ENCODE measurements at regions not wholly inside any gene's neighbourhood (a gene's known extent, or its start where the extent isn't known, plus 50 kb on each side); places are given as distances from the start of the nearest gene placed in this dataset.

DNA sequence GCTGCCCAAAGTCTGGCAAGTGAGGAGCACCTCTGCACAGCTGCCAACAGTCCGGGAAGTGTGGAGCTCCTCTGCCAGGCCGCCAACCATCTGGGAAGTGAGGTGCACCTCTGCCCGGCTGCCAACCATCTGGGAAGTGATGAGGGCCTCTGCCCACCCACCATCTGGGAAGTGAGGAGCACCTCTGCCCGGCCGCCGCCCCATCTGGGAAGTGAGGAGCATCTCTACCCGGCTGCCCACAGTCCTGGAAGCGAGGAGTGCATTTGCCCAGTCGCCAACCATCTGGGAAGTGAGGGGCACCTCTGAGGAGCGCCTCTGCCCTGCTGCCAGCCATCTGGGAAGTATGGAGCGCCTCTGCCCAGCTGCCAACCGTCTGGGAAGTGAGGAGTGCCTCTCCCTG, 893.7 kb downstream of the TYW1 start:
- CTCF ChIA-PET = no interaction called here
- no peak overlapping the region for H3K4me3 ChIP-seq (ENCODE audit: low read depth, low read length)
- no peak for DNase-seq (ENCODE audit: low read depth, low spot score)
- POLR2A ChIA-PET = no interaction called here
- TF ChIP-seq, protein P1, sequence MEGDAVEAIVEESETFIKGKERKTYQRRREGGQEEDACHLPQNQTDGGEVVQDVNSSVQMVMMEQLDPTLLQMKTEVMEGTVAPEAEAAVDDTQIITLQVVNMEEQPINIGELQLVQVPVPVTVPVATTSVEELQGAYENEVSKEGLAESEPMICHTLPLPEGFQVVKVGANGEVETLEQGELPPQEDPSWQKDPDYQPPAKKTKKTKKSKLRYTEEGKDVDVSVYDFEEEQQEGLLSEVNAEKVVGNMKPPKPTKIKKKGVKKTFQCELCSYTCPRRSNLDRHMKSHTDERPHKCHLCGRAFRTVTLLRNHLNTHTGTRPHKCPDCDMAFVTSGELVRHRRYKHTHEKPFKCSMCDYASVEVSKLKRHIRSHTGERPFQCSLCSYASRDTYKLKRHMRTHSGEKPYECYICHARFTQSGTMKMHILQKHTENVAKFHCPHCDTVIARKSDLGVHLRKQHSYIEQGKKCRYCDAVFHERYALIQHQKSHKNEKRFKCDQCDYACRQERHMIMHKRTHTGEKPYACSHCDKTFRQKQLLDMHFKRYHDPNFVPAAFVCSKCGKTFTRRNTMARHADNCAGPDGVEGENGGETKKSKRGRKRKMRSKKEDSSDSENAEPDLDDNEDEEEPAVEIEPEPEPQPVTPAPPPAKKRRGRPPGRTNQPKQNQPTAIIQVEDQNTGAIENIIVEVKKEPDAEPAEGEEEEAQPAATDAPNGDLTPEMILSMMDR (IDR thresholded peaks at IDR 0.05; ENCODE audit: insufficient read depth, low read length, missing control alignments) = no peak

DNA sequence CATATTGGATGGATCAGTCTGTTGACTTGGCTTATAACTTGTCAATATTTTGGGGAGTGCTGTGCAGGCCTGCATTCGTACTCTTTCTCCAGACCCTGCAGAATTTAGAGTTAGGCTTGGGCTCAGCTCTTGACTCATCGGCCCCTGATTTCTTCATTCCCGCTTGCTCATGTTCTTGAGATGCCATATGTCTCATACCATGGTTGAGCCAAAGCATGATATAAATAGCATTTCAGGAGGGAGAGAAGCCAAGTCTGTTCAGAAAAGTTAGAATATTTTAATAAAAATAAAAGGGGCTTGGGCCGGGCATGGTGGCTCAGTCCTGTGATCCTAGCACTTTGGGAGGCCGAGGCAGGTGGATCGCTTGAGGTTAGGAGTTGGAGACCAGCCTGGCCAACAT, 898.1 kb downstream of the TYW1 start:
- CTCF ChIA-PET = no interaction called here
- H3K4me3 ChIP-seq (ENCODE audit: low read depth, low read length) = no peak overlapping the region
- DNase-seq (ENCODE audit: low read depth, low spot score) = no peak
- TF ChIP-seq, protein P1 (IDR thresholded peaks at IDR 0.05; ENCODE audit: insufficient read depth, low read length, missing control alignments) = no peak
- POLR2A ChIA-PET = no interaction called here

DNA sequence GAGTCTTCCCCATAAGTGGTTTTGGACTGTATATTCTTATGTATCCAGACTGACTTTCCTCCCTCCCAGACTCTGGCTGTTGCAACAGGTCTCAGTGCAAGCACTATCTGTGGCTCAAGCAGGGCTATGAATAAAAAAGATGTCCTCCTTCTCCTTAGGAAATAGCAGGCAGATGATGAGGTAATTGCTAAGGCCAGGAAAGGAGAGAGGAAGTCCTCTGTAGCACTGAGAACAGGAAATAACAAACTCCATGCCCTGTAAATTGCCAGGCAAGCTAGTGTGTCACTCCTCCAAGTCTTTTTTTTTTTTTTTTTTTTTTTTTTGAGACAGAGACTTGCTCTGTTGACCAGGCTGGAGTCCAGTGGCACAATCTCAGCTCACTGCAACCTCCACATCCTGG, 900.1 kb downstream of the TYW1 start:
- no peak for DNase-seq (ENCODE audit: low read depth, low spot score)
- ChIA-PET CTCF (no interaction called here), POLR2A (no interaction called here)
- H3K4me3 ChIP-seq (ENCODE audit: low read depth, low read length) = no peak overlapping the region
- TF ChIP-seq, protein P1 (IDR thresholded peaks at IDR 0.05; ENCODE audit: insufficient read depth, low read length, missing control alignments) = no peak

DNA sequence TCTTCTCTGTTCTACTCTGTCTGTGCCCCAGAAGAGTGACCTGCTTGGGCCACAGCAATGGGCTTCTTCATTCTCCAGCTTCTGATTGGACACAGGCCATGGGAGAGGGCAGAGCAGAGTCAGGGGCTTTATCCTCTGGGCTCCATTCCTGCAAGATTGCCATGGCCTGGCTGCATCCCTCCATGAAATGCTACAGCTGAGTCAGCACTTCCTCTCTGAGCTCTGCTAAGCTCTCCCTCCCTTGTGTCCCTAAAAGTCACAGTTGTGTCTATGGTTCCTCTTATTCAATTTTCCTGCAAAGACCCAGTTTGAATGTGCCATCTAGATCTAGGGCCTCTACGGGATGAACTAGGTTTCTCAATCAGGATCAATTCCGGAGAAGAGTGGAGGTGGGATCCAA, 903.8 kb downstream of the TYW1 start:
- no peak for DNase-seq (ENCODE audit: low read depth, low spot score)
- no peak overlapping the region for H3K4me3 ChIP-seq (ENCODE audit: low read depth, low read length)
- CTCF ChIA-PET = no interaction called here
- POLR2A ChIA-PET = no interaction called here
- TF ChIP-seq, protein P1 (IDR thresholded peaks at IDR 0.05; ENCODE audit: insufficient read depth, low read length, missing control alignments) = no peak

DNA sequence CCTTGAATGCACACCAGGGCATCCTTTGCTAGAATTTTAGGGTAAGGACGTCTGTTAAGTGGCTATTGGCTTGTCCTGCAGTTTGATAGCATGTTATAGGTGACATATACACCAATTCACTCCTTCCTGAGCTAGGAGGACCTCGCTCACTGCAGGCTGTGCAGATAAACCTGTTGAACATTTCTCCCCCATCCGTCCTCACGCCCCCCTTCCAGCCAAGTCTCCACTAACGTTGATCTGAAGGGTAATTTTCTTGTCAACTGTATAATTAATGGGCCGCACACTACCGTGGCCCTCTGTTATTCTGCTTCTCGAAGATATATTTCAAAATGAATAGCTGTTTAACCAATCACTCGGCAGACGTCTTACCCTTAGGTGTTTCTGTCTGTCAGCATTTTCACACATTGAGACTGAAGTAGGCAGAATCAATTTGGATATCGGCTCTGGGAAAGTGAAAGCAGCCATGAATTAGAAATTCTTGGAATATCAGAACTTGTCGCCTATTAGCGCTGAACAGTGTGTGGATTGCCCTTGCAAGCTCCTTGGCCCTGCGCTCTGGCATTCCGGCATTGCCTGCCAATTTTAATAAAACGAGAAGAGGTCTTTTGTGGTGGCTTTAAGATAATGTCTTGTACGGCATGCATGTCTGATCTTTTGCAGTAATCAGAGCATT, 905.3 kb downstream of the TYW1 start:
- ChIA-PET POLR2A (no interaction called here), CTCF (no interaction called here)
- TF ChIP-seq, protein P1 (IDR thresholded peaks at IDR 0.05; ENCODE audit: insufficient read depth, low read length, missing control alignments) = no peak
- no peak overlapping the region for H3K4me3 ChIP-seq (ENCODE audit: low read depth, low read length)
- no peak for DNase-seq (ENCODE audit: low read depth, low spot score)

DNA sequence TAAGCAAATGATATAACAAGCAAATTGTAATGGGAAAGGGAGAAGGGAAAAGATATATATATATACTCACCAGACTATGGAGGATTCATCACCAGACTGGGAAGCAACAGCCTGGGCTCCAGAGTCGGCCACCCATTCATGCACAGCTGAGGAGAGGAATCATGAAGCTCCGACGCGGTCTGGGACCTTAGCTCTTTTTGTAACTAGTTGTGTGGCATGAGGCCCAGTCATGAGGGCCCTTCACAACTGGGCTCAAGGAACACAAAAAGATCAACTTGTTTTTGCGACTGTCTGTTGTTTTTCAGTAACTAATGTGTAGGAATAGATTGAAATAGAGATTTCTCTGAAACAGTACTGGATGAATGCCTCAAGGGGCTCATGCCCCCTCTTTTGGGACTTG, 911.2 kb downstream of the TYW1 start:
- TF ChIP-seq, protein P1 (IDR thresholded peaks at IDR 0.05; ENCODE audit: insufficient read depth, low read length, missing control alignments) = no peak
- no peak for DNase-seq (ENCODE audit: low read depth, low spot score)
- no peak overlapping the region for H3K4me3 ChIP-seq (ENCODE audit: low read depth, low read length)
- POLR2A ChIA-PET = no interaction called here
- CTCF ChIA-PET = no interaction called here
